ENCODE measurements at regions not wholly inside any gene's neighbourhood (a gene's known extent, or its start where the extent isn't known, plus 50 kb on each side); places are given as distances from the start of the nearest gene placed in this dataset.

DNA sequence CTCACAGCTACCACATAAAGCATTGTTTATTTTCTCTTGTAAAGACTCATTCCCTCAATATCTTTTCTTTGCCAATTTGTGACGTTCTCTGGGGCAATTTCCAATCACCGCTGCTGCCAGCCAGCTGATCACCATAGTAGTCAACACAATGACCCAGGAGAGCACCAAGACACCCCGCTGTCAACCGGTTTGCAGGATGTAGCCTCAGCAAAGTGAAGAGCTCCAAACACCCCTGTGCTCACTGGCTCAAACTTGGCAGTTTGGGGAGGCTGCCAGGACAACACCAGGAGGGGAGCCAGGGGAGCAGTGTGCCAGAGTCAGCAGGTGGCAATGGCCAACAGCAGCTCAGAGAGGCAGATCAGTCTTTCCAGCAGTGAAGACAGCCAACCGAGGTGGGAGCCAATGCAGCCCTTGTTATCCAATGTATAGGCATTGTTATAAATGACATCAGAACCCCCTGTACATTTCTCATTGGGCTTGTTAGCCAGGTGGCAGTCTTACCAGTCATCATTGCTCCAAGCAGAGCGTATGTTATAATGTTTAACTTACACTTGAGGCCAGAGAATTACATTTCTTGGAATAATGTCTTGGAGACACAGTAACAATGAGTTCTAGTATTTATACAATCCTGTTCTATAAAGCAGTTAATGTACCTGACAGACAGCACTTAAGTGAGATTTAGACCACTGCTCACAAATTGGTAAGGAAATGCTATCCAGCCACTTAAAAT is 274.9 kb upstream of the GK2 start:
- TF ChIP-seq, protein P1, sequence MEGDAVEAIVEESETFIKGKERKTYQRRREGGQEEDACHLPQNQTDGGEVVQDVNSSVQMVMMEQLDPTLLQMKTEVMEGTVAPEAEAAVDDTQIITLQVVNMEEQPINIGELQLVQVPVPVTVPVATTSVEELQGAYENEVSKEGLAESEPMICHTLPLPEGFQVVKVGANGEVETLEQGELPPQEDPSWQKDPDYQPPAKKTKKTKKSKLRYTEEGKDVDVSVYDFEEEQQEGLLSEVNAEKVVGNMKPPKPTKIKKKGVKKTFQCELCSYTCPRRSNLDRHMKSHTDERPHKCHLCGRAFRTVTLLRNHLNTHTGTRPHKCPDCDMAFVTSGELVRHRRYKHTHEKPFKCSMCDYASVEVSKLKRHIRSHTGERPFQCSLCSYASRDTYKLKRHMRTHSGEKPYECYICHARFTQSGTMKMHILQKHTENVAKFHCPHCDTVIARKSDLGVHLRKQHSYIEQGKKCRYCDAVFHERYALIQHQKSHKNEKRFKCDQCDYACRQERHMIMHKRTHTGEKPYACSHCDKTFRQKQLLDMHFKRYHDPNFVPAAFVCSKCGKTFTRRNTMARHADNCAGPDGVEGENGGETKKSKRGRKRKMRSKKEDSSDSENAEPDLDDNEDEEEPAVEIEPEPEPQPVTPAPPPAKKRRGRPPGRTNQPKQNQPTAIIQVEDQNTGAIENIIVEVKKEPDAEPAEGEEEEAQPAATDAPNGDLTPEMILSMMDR (IDR thresholded peaks at IDR 0.05; ENCODE audit: extremely low read depth in 1 of 2, insufficient read depth in 1 of 2, low read depth in 1 of 2, low read length in 2 of 2), result no peak
- TF ChIP-seq MAX (IDR thresholded peaks at IDR 0.05; ENCODE audit: insufficient read depth, insufficient read length) (no peak), MYC (IDR thresholded peaks at IDR 0.05; ENCODE audit: low read depth, low read length) (no peak)
